ENCODE measurements at regions not wholly inside any gene's neighbourhood (a gene's known extent, or its start where the extent isn't known, plus 50 kb on each side); places are given as distances from the start of the nearest gene placed in this dataset.

GRCh38 chr12:59164226-59164625 is 243.9 kb upstream of the LRIG3 start:
- Histone ChIP-seq H3K27ac (ENCODE audit: low read depth, low read length) (no peak overlapping the region), H3K36me3 (ENCODE audit: control insufficient read depth, low read length) (no peaks in the 10 kb centered on the region)

GRCh38 chr12:59158681-59159080 is 238.4 kb upstream of the LRIG3 start:
- Histone ChIP-seq H3K79me2 (ENCODE audit: control insufficient read depth, low read length) (no peaks in the 10 kb centered on the region), H4K20me1 (ENCODE audit: control insufficient read depth, insufficient read depth, low read depth, low read length) (no peaks in the 10 kb centered on the region), H3K27me3 (ENCODE audit: control insufficient read depth, low read length) (no peaks in the 10 kb centered on the region), H3K27ac (ENCODE audit: low read depth, low read length) (no peak overlapping the region), H3K4me3 (ENCODE audit: low read length) (no peak overlapping the region), H3K9me3 (ENCODE audit: control insufficient read depth, insufficient read depth, low read length) (no peaks in the 10 kb centered on the region), H3K9me2 (replicated peaks; ENCODE audit: control insufficient read depth, low read length) (no peaks in the 10 kb centered on the region), H3K4me1 (ENCODE audit: control insufficient read depth, low read length) (no peaks in the 10 kb centered on the region), H3K4me2 (ENCODE audit: low read length) (no peak overlapping the region), H3F3A (ENCODE audit: control insufficient read depth, insufficient read depth) (no peaks in the 10 kb centered on the region), H3K36me3 (ENCODE audit: control insufficient read depth, low read length) (no peaks in the 10 kb centered on the region)
- TF ChIP-seq CTCF (IDR thresholded peaks at IDR 0.05; ENCODE audit: low read depth, low read length, poor library complexity, severe bottlenecking) (no peak), EZH2phosphoT487 (IDR thresholded peaks at IDR 0.05; ENCODE audit: borderline replicate concordance, low read length) (no peak)

More at GRCh38 chr12:59164226-59164625, 243.9 kb upstream of the LRIG3 start:
- Histone ChIP-seq H3K9me2 (replicated peaks; ENCODE audit: control insufficient read depth, low read length) (no peaks in the 10 kb centered on the region), H3K79me2 (ENCODE audit: control insufficient read depth, low read length) (no peaks in the 10 kb centered on the region), H3K4me2 (ENCODE audit: low read length) (no peak overlapping the region), H3F3A (ENCODE audit: control insufficient read depth, insufficient read depth) (no peaks in the 10 kb centered on the region), H4K20me1 (ENCODE audit: control insufficient read depth, insufficient read depth, low read depth, low read length) (no peaks in the 10 kb centered on the region), H3K4me3 (ENCODE audit: low read length) (no peak overlapping the region), H3K4me1 (ENCODE audit: control insufficient read depth, low read length) (no peaks in the 10 kb centered on the region), H3K9me3 (ENCODE audit: control insufficient read depth, insufficient read depth, low read length) (no peaks in the 10 kb centered on the region), H3K27me3 (ENCODE audit: control insufficient read depth, low read length) (no peaks in the 10 kb centered on the region)
- TF ChIP-seq CTCF (IDR thresholded peaks at IDR 0.05; ENCODE audit: low read depth, low read length, poor library complexity, severe bottlenecking) = no peak
- TF ChIP-seq EZH2phosphoT487 (IDR thresholded peaks at IDR 0.05; ENCODE audit: borderline replicate concordance, low read length) = no peak

GRCh38 chr12:59158066-59158465 is 237.8 kb upstream of the LRIG3 start:
- Histone ChIP-seq H3K36me3 (ENCODE audit: control insufficient read depth, low read length) (no peaks in the 10 kb centered on the region), H3K4me2 (ENCODE audit: low read length) (no peak overlapping the region), H3K9me2 (replicated peaks; ENCODE audit: control insufficient read depth, low read length) (no peaks in the 10 kb centered on the region), H3F3A (ENCODE audit: control insufficient read depth, insufficient read depth) (no peaks in the 10 kb centered on the region), H3K4me3 (ENCODE audit: low read length) (no peak overlapping the region), H4K20me1 (ENCODE audit: control insufficient read depth, insufficient read depth, low read depth, low read length) (no peaks in the 10 kb centered on the region), H3K27me3 (ENCODE audit: control insufficient read depth, low read length) (no peaks in the 10 kb centered on the region), H3K27ac (ENCODE audit: low read depth, low read length) (no peak overlapping the region), H3K79me2 (ENCODE audit: control insufficient read depth, low read length) (no peaks in the 10 kb centered on the region), H3K4me1 (ENCODE audit: control insufficient read depth, low read length) (no peaks in the 10 kb centered on the region), H3K9me3 (ENCODE audit: control insufficient read depth, insufficient read depth, low read length) (no peaks in the 10 kb centered on the region)
- TF ChIP-seq EZH2phosphoT487 (IDR thresholded peaks at IDR 0.05; ENCODE audit: borderline replicate concordance, low read length) (no peak), CTCF (IDR thresholded peaks at IDR 0.05; ENCODE audit: low read depth, low read length, poor library complexity, severe bottlenecking) (no peak)

- Histone ChIP-seq H3K4me1 (ENCODE audit: control insufficient read depth, low read length) (no peaks in the 10 kb centered on the region), H3K27ac (ENCODE audit: low read depth, low read length) (no peak overlapping the region), H4K20me1 (ENCODE audit: control insufficient read depth, insufficient read depth, low read depth, low read length) (no peaks in the 10 kb centered on the region), H3K4me3 (ENCODE audit: low read length) (no peak overlapping the region), H3F3A (ENCODE audit: control insufficient read depth, insufficient read depth) (no peaks in the 10 kb centered on the region), H3K4me2 (ENCODE audit: low read length) (no peak overlapping the region), H3K36me3 (ENCODE audit: control insufficient read depth, low read length) (no peaks in the 10 kb centered on the region), H3K27me3 (ENCODE audit: control insufficient read depth, low read length) (no peaks in the 10 kb centered on the region), H3K9me3 (ENCODE audit: control insufficient read depth, insufficient read depth, low read length) (no peaks in the 10 kb centered on the region), H3K79me2 (ENCODE audit: control insufficient read depth, low read length) (no peaks in the 10 kb centered on the region), H3K9me2 (replicated peaks; ENCODE audit: control insufficient read depth, low read length) (no peaks in the 10 kb centered on the region)
- TF ChIP-seq EZH2phosphoT487 (IDR thresholded peaks at IDR 0.05; ENCODE audit: borderline replicate concordance, low read length) (no peak), CTCF (IDR thresholded peaks at IDR 0.05; ENCODE audit: low read depth, low read length, poor library complexity, severe bottlenecking) (no peak)
These were observed 235.1 kb upstream of the LRIG3 start for GRCh38 chr12:59155448-59155847.
